GM21576 (cell line): ENCODE measurements at regions not wholly inside any gene's neighbourhood (a gene's known extent, or its start where the extent isn't known, plus 50 kb on each side); places are given as distances from the start of the nearest gene placed in this dataset.
"Not testable (repeated sequence)": the region's sequence is repeated elsewhere in the genome, so short reads cannot be mapped to it uniquely, and the experiment has no call there.

ENCODE experiments used
- ATAC-seq: cut with Tn5 transposase; IDR thresholded peaks from one replicate; pipeline ENCODE4 v1.9.1; 2021; ENCODE audit warnings: mild to moderate bottlenecking, moderate library complexity; ENCODE audit not compliant: unreplicated experiment

GRCh38 chr7:19378345-19378714 is 233.1 kb upstream of the FERD3L start:
- no peak for ATAC-seq

- ATAC-seq = no peak
Measured at GRCh38 chr7:19377611-19378344, 232.6 kb upstream of the FERD3L start.

GRCh38 chr7:19376538-19376937 is 231.3 kb upstream of the FERD3L start:
- ATAC-seq = no peak

GRCh38 chr7:19375976-19376375 is 230.8 kb upstream of the FERD3L start:
- no peak for ATAC-seq

- ATAC-seq = no peak
Measured at GRCh38 chr7:19373334-19373733, 228.1 kb upstream of the FERD3L start.

GRCh38 chr7:19369806-19370205 is 224.6 kb upstream of the FERD3L start:
- no peak for ATAC-seq

GRCh38 chr7:19369182-19369581 is 224.0 kb upstream of the FERD3L start:
- no peak for ATAC-seq

GRCh38 chr7:19368491-19368925 is 223.3 kb upstream of the FERD3L start:
- ATAC-seq = no peak

- ATAC-seq = no peak
Measured at GRCh38 chr7:19364950-19365349, 219.7 kb upstream of the FERD3L start.

- no peak for ATAC-seq
Measured at GRCh38 chr7:19362099-19362498, 216.9 kb upstream of the FERD3L start.

GRCh38 chr7:19353180-19353579 is 208.0 kb upstream of the FERD3L start:
- no peak for ATAC-seq

GRCh38 chr7:19352305-19352695 is 207.1 kb upstream of the FERD3L start:
- no peak for ATAC-seq

GRCh38 chr7:19351341-19352304 is 206.4 kb upstream of the FERD3L start:
- no peak for ATAC-seq

- no peak for ATAC-seq
Measured at GRCh38 chr7:19339512-19339911, 194.3 kb upstream of the FERD3L start.

- ATAC-seq = not testable (repeated sequence)
Measured at GRCh38 chr7:19338512-19338911, 193.3 kb upstream of the FERD3L start.

GRCh38 chr7:19336836-19337383 is 191.7 kb upstream of the FERD3L start:
- ATAC-seq = no peak

GRCh38 chr7:19333706-19334105 is 188.5 kb upstream of the FERD3L start:
- no peak for ATAC-seq

- ATAC-seq = no peak
Measured at GRCh38 chr7:19327018-19327417, 181.8 kb upstream of the FERD3L start.

GRCh38 chr7:19322002-19322401 is 176.8 kb upstream of the FERD3L start:
- ATAC-seq = no peak

- no peak for ATAC-seq
Measured at GRCh38 chr7:19318287-19318686, 173.1 kb upstream of the FERD3L start.

GRCh38 chr7:19317461-19317860 is 172.2 kb upstream of the FERD3L start:
- ATAC-seq = no peak

- no peak for ATAC-seq
Measured at GRCh38 chr7:19312416-19312815, 167.2 kb upstream of the FERD3L start.
